A549 (cell line): ENCODE measurements at regions not wholly inside any gene's neighbourhood (a gene's known extent, or its start where the extent isn't known, plus 50 kb on each side); places are given as distances from the start of the nearest gene placed in this dataset.

Experiments used
- ATAC-seq, 2 experiments: fragments of 200-7000 bp in 1 of 2; fragments of >200 bp in 1 of 2; cut with Nextera tagmentation in 1 of 2; cut with Tn5 transposase in 1 of 2; 3 replicates each; pipeline versions ENCODE4 v1.8.0 to v1.9.1; 2018 to 2020; ENCODE audit warnings: mild to moderate bottlenecking in 1 of 2, moderate library complexity in 1 of 2
- CTCF ChIA-PET: fragments of 300-600 bp; sonication (Branson Sonifier 250); formaldehyde crosslinking; extraction: SDS; loops from one replicate; lab custom pipeline; 2021; ENCODE audit warnings: antibody characterized with exemption, inconsistent platforms; lab: Yijun Ruan, JAX
- POLR2A ChIA-PET: fragments of 350-600 bp; formaldehyde crosslinking; extraction: SDS; loops from one replicate; lab custom pipeline; 2021; ENCODE audit warnings: antibody characterized with exemption, inconsistent platforms; lab: Yijun Ruan, JAX
- DNase-seq, 2 experiments: peaks; one replicate each; pipeline versions ENCODE4 v3.0.0 to v3.0.0-alpha.2; 2011 to 2016; ENCODE audit warnings: low read depth in 1 of 2, low spot score in 1 of 2
- FAIRE-seq: peaks from 2 replicates; lab custom pipeline; 2011; peaks lifted over from hg19 to GRCh38; lab: Jason Lieb, UNC
- H3K27ac ChIP-seq, 2 experiments: fragments of >200 bp; sonication (Bioruptor Twin); formaldehyde crosslinking; 3 replicates each; pipeline ENCODE4 v1.5.1; 2016 to 2017
- H3K4me1 ChIP-seq: fragments of >200 bp; sonication (Bioruptor Twin); formaldehyde crosslinking; 3 replicates; pipeline ENCODE4 v1.6.1; 2016
- H3K4me2 ChIP-seq: fragments of >200 bp; sonication (Bioruptor Twin); formaldehyde crosslinking; 3 replicates; pipeline ENCODE4 v1.6.1; 2016
- H3K4me3 ChIP-seq: fragments of >200 bp; sonication (Bioruptor Twin); formaldehyde crosslinking; 3 replicates; pipeline ENCODE4 v1.5.1; 2016
- H3K9me3 ChIP-seq: fragments of >200 bp; sonication (Bioruptor Twin); formaldehyde crosslinking; 3 replicates; pipeline ENCODE4 v1.6.1; 2016
- CBX8 ChIP-seq: fragments of 200-600 bp; sonication (generic); IDR thresholded peaks from 2 replicates; pipeline ENCODE4 v1.6.1; 2016
- CEBPB ChIP-seq, 2 experiments: fragments of >200 bp in 1 of 2; sonication (Bioruptor Twin) in 1 of 2; formaldehyde crosslinking in 1 of 2; IDR thresholded peaks; 2 replicates each; pipeline ENCODE4 v1.6.1; 2012 to 2016
- EHF ChIP-seq: fragments of 250-450 bp; sonication (Bioruptor Pico); IDR thresholded peaks from 2 replicates; pipeline ENCODE4 v1.5.0; 2020; ENCODE audit warnings: mild to moderate bottlenecking
- ESRRA ChIP-seq: fragments of 150-350 bp; IDR thresholded peaks from 2 replicates; pipeline ENCODE4 v1.6.1; 2014; ENCODE audit warnings: mild to moderate bottlenecking, low read length, borderline replicate concordance
- FOSB ChIP-seq: fragments of 250-450 bp; sonication (Bioruptor Pico); IDR thresholded peaks from 2 replicates; pipeline ENCODE4 v1.5.0; 2020; ENCODE audit warnings: mild to moderate bottlenecking, moderate library complexity
- HDAC2 ChIP-seq: fragments of 200-600 bp; sonication (generic); IDR thresholded peaks from 2 replicates; pipeline ENCODE4 v1.6.1; 2016
- HOXA7 ChIP-seq: fragments of 250-450 bp; sonication (Bioruptor Pico); IDR thresholded peaks from 2 replicates; pipeline ENCODE4 v1.5.0; 2020; ENCODE audit warnings: mild to moderate bottlenecking, moderate library complexity
- HOXB13 ChIP-seq: fragments of 250-450 bp; sonication (Bioruptor Pico); IDR thresholded peaks from 2 replicates; pipeline ENCODE4 v1.5.0; 2020; ENCODE audit warnings: low read depth, mild to moderate bottlenecking, moderate library complexity
- JUN ChIP-seq, 2 experiments: fragments of >200 bp; sonication (Bioruptor Twin); formaldehyde crosslinking; IDR thresholded peaks; 2 replicates in 1 of 2; 3 replicates in 1 of 2; pipeline ENCODE4 v1.6.1; 2016 to 2017
- JUNB ChIP-seq: fragments of >200 bp; sonication (Bioruptor Twin); formaldehyde crosslinking; IDR thresholded peaks from 2 replicates; pipeline ENCODE4 v1.6.1; 2016
- KDM5A ChIP-seq: fragments of 200-600 bp; sonication (generic); IDR thresholded peaks from 2 replicates; pipeline ENCODE4 v1.6.1; 2016; ENCODE audit warnings: antibody characterized with exemption, mild to moderate bottlenecking
- MAFK ChIP-seq: fragments of 450-650 bp; IDR thresholded peaks from 2 replicates; pipeline ENCODE4 v1.6.1; 2014; ENCODE audit not compliant: partially characterized antibody
- NFE2L2 ChIP-seq: fragments of 150-350 bp; conservative IDR thresholded peaks from 2 replicates; pipeline ENCODE4 v1.6.1; 2014; ENCODE audit warnings: low read length
- POLR2A ChIP-seq: IDR thresholded peaks from 2 replicates; pipeline ENCODE4 v1.6.1; 2012; ENCODE audit warnings: mild to moderate bottlenecking, low read length
- POLR2AphosphoS2 ChIP-seq: conservative IDR thresholded peaks from 2 replicates; pipeline ENCODE4 v1.6.1; 2012; ENCODE audit warnings: low read length, improper control_type of control experiment, inconsistent platforms
- RARB ChIP-seq: fragments of 250-450 bp; sonication (Bioruptor Pico); IDR thresholded peaks from 2 replicates; pipeline ENCODE4 v1.8.0; 2021; ENCODE audit warnings: mild to moderate bottlenecking, moderate library complexity
- SMC3 ChIP-seq: fragments of >200 bp; sonication (Bioruptor Twin); formaldehyde crosslinking; IDR thresholded peaks from 3 replicates; pipeline ENCODE4 v1.6.1; 2018; ENCODE audit warnings: inconsistent platforms
- SREBF2 ChIP-seq: fragments of 450-650 bp; IDR thresholded peaks from 2 replicates; pipeline ENCODE4 v1.6.1; 2014; ENCODE audit warnings: mild to moderate bottlenecking, moderate library complexity
- TP53 ChIP-seq: fragments of 250-450 bp; sonication (Bioruptor Pico); IDR thresholded peaks from 2 replicates; pipeline ENCODE4 v1.5.0; 2021; ENCODE audit warnings: mild to moderate bottlenecking, moderate library complexity
- ZC3H11A ChIP-seq: fragments of 450-650 bp; IDR thresholded peaks from 2 replicates; pipeline ENCODE4 v1.6.1; 2014; ENCODE audit warnings: antibody characterized with exemption, mild to moderate bottlenecking
- ZNF302 ChIP-seq: fragments of 250-450 bp; sonication (Bioruptor Pico); IDR thresholded peaks from 2 replicates; pipeline ENCODE4 v1.9.0; 2021; ENCODE audit warnings: inconsistent platforms, mild to moderate bottlenecking, moderate library complexity
- ZSCAN20 ChIP-seq: fragments of 250-450 bp; sonication (Bioruptor Pico); IDR thresholded peaks from 2 replicates; pipeline ENCODE4 v1.8.0; 2022; ENCODE audit warnings: mild to moderate bottlenecking, moderate library complexity
- WGBS: methylation state at CpG from one replicate; pipeline ENCODE4 v1.1.6; 2017; ENCODE audit errors: missing lambda C conversion rate; 5-methylcytosine and 5-hydroxymethylcytosine counted together
- TF ChIP-seq, protein P1 (sequence below): IDR thresholded peaks from 2 replicates; pipeline ENCODE4 v1.6.1; 2012; ENCODE audit warnings: low read depth, borderline replicate concordance
- TF ChIP-seq, protein P2 (sequence below): fragments of >200 bp; sonication (Bioruptor Twin); formaldehyde crosslinking; IDR thresholded peaks from 2 replicates; pipeline ENCODE4 v1.6.1; 2016
- TF ChIP-seq, protein P3 (sequence below): IDR thresholded peaks from 2 replicates; pipeline ENCODE4 v1.6.1; 2012
- TF ChIP-seq, protein P4 (sequence below): fragments of 250-450 bp; sonication (Bioruptor Pico); IDR thresholded peaks from 2 replicates; pipeline ENCODE4 v1.5.0; 2020; ENCODE audit warnings: low read depth, mild to moderate bottlenecking, moderate library complexity
- TF ChIP-seq, protein P5 (sequence below): fragments of >200 bp; sonication (Bioruptor Twin); formaldehyde crosslinking; IDR thresholded peaks from 3 replicates; pipeline ENCODE4 v1.5.1; 2016
- TF ChIP-seq, protein P6 (sequence below): IDR thresholded peaks from 2 replicates; pipeline ENCODE4 v1.6.1; 2012

DNA sequence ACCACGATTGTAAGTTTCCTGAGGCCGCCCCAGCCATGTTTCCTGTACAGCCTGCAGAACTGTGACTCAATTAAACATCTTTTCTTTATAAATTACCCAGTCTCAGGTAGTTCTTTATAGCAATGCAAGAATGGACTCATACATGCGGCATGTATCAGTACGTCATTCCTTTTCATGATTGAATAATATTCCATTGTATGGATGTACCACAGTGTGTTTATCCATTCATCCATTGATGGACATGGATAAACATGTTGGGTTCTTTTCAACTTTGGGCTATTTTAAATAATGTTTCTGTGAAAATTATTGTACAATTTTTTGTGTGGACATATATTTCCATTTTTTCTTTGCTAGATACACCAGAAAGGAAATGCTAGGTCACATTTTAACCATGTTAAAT lies 99.2 kb upstream of the IGSF1 start:
- no peak for TF ChIP-seq RARB (CRISPR knock-in tag)
- TF ChIP-seq CBX8: no peak
- TF ChIP-seq, protein P1, sequence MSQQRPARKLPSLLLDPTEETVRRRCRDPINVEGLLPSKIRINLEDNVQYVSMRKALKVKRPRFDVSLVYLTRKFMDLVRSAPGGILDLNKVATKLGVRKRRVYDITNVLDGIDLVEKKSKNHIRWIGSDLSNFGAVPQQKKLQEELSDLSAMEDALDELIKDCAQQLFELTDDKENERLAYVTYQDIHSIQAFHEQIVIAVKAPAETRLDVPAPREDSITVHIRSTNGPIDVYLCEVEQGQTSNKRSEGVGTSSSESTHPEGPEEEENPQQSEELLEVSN: no peak
- Histone ChIP-seq H3K27ac (no peak overlapping the region), H3K4me2 (no peak overlapping the region), H3K4me3 (no peak overlapping the region), H3K4me1 (no peaks in the 10 kb centered on the region), H3K9me3 (peaks cover 6% of the 10 kb centered on the region; the same call in 1 of the 3 replicates)
- 96% methylated on average over 4 of the region's 4 CpGs for WGBS
- ChIA-PET POLR2A (no interaction called here), CTCF (no interaction called here)
- DNase-seq (no peak), ATAC-seq (no peak), FAIRE-seq (no peak)

DNA sequence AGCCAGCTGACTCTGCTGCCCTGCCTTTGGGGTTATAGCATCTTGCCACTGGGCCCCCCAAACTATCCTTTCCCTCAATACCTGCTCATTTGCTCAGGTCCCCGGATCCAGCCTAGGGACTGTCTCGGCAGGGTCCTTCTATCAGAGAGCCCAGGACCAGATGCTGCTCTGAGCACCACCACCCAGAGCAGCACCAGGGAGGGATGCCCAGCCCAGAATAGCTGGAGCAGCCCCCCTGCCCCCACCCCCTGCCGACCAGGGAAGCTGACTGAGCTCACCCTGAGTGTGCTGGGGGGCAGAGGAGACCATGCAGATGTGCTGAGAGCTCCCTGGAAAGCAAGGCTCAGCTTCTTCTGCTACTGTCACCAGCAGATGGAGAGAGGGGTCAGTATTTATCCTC lies 103.6 kb upstream of the IGSF1 start:
- DNase-seq: no peak
- no peaks in the 10 kb centered on the region for H3K4me1 ChIP-seq
- no peak for FAIRE-seq
- H3K4me2 ChIP-seq: no peak overlapping the region
- ATAC-seq: no peak
- ChIA-PET POLR2A (no interaction called here), CTCF (no interaction called here)
- peaks cover 6% of the 10 kb centered on the region; the same call in 1 of the 3 replicates for H3K9me3 ChIP-seq
- no peak for TF ChIP-seq POLR2AphosphoS2
- TF ChIP-seq, protein P2, sequence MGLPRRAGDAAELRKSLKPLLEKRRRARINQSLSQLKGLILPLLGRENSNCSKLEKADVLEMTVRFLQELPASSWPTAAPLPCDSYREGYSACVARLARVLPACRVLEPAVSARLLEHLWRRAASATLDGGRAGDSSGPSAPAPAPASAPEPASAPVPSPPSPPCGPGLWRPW: no peak
- TF ChIP-seq TP53 (CRISPR knock-in tag): no peak
- TF ChIP-seq EHF (CRISPR knock-in tag): no peak
- no peak for TF ChIP-seq HDAC2
- TF ChIP-seq HOXA7 (CRISPR knock-in tag): no peak
- TF ChIP-seq RARB (CRISPR knock-in tag): no peak
- TF ChIP-seq JUNB: no peak
- no peak for TF ChIP-seq ZC3H11A
- TF ChIP-seq JUN (IDR thresholded peaks at IDR 0.05): no peak
- TF ChIP-seq ZSCAN20 (CRISPR knock-in tag): no peak
- no peak for TF ChIP-seq FOSB (CRISPR knock-in tag)
- TF ChIP-seq, protein P3, sequence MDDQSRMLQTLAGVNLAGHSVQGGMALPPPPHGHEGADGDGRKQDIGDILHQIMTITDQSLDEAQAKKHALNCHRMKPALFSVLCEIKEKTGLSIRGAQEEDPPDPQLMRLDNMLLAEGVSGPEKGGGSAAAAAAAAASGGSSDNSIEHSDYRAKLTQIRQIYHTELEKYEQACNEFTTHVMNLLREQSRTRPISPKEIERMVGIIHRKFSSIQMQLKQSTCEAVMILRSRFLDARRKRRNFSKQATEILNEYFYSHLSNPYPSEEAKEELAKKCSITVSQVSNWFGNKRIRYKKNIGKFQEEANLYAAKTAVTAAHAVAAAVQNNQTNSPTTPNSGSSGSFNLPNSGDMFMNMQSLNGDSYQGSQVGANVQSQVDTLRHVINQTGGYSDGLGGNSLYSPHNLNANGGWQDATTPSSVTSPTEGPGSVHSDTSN: no peak
- TF ChIP-seq CEBPB (IDR thresholded peaks at IDR 0.05): no peak
- no peak for TF ChIP-seq SMC3
- no peak overlapping the region for H3K4me3 ChIP-seq
- H3K27ac ChIP-seq: no peak overlapping the region
- WGBS: no CpG with 5 or more reads among the region's 3 CpGs

DNA sequence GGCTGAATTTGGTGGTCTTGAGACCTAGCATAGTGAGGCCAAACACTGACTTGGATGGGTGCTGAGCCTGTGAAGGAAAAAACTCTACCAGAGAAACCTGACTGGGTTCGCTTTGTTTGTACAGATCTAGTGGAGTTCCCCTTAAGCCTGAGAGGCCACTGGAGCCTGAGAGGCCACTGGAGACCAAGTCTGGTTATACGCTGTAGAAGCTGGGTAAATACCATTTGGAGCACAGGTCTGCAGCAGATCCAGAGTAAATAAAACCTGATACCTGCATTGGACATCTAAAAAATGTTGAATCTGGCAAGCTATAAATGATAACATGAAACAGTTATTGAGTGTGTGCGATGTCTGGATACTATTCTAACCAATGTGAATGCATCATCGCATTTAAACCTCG lies 104.3 kb upstream of the IGSF1 start:
- TF ChIP-seq, protein P3: no peak
- TF ChIP-seq KDM5A: no peak
- TF ChIP-seq HOXB13 (CRISPR knock-in tag): no peak
- no peak for TF ChIP-seq ZSCAN20 (CRISPR knock-in tag)
- no peak for TF ChIP-seq POLR2A

DNA sequence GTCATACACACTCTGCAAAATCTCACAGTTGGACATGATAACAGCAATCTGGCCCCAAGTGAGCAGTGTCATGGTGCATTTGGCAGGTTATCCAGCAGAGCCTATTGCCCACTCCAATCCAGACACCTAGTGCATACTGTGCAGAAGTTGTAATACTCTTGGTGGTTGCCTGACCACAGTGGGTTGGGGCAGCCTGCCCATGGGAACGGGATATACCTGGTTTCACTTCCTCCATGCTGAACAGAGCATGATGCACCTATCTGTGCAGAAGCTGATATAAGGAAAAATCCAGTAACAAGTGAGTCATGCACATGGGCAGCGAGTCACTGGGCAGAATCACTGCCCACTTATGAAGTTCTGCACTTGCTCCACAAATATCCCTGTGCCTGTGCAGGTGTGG lies 105.3 kb upstream of the IGSF1 start:
- Histone ChIP-seq H3K4me1 (no peaks in the 10 kb centered on the region), H3K9me3 (no peaks in the 10 kb centered on the region), H3K4me2 (no peak overlapping the region), H3K27ac (no peak overlapping the region), H3K4me3 (no peak overlapping the region)
- DNase-seq (peak in 1 of 2 experiments; percentile 1), FAIRE-seq (peak; percentile 76), ATAC-seq (peak in 1 of 2 experiments; percentile 50; a peak in 2 of 6 replicates)
- ChIA-PET CTCF (interaction anchor here (1.6 kb wide), 1 partner anchor 232 kb away, joined by 5 read pairs; no protein-coding TSS in a partner anchor), POLR2A (no interaction called here)
- TF ChIP-seq ZNF302 (CRISPR knock-in tag) (no peak), HDAC2 (no peak), NFE2L2 (no peak), SREBF2 (no peak), ESRRA (no peak), MAFK (no peak), HOXB13 (CRISPR knock-in tag) (no peak)
- TF ChIP-seq, protein P4, sequence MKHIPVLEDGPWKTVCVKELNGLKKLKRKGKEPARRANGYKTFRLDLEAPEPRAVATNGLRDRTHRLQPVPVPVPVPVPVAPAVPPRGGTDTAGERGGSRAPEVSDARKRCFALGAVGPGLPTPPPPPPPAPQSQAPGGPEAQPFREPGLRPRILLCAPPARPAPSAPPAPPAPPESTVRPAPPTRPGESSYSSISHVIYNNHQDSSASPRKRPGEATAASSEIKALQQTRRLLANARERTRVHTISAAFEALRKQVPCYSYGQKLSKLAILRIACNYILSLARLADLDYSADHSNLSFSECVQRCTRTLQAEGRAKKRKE: no peak
- TF ChIP-seq, protein P5, sequence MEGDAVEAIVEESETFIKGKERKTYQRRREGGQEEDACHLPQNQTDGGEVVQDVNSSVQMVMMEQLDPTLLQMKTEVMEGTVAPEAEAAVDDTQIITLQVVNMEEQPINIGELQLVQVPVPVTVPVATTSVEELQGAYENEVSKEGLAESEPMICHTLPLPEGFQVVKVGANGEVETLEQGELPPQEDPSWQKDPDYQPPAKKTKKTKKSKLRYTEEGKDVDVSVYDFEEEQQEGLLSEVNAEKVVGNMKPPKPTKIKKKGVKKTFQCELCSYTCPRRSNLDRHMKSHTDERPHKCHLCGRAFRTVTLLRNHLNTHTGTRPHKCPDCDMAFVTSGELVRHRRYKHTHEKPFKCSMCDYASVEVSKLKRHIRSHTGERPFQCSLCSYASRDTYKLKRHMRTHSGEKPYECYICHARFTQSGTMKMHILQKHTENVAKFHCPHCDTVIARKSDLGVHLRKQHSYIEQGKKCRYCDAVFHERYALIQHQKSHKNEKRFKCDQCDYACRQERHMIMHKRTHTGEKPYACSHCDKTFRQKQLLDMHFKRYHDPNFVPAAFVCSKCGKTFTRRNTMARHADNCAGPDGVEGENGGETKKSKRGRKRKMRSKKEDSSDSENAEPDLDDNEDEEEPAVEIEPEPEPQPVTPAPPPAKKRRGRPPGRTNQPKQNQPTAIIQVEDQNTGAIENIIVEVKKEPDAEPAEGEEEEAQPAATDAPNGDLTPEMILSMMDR: no peak
- TF ChIP-seq, protein P6, sequence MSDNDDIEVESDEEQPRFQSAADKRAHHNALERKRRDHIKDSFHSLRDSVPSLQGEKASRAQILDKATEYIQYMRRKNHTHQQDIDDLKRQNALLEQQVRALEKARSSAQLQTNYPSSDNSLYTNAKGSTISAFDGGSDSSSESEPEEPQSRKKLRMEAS: no peak
- WGBS: 48% methylated on average over 2 of the region's 2 CpGs

More for the DNA sequence above, 104.3 kb upstream of the IGSF1 start:
- ChIA-PET CTCF (no interaction called here), POLR2A (no interaction called here)
- FAIRE-seq (no peak), ATAC-seq (no peak), DNase-seq (no peak)
- Histone ChIP-seq H3K4me2 (no peak overlapping the region), H3K27ac (no peak overlapping the region), H3K9me3 (no peaks in the 10 kb centered on the region; the same call in 2 of the 3 replicates), H3K4me3 (no peak overlapping the region), H3K4me1 (no peaks in the 10 kb centered on the region)
- 89% methylated on average over 5 of the region's 5 CpGs for WGBS
